Fibroblast of mammary gland (primary cell): ENCODE measurements at regions not wholly inside any gene's neighbourhood (a gene's known extent, or its start where the extent isn't known, plus 50 kb on each side); places are given as distances from the start of the nearest gene placed in this dataset.
"Not testable (repeated sequence)": the region's sequence is repeated elsewhere in the genome, so short reads cannot be mapped to it uniquely, and the experiment has no call there.

Source experiments
- DNase-seq: peaks from one replicate; pipeline ENCODE4 v3.0.0-alpha.2; 2010; ENCODE audit warnings: low read depth
- H3K4me3 ChIP-seq: 2 replicates; pipeline ENCODE4 v1.5.1; 2011; ENCODE audit warnings: low read depth, mild to moderate bottlenecking, low read length, moderate library complexity; ENCODE audit not compliant: control insufficient read depth
- CTCF ChIP-seq: conservative IDR thresholded peaks from 2 replicates; pipeline ENCODE4 v1.5.1; 2011; ENCODE audit warnings: low read depth, low read length, inconsistent platforms; ENCODE audit not compliant: control insufficient read depth, insufficient read depth

- DNase-seq = peak; percentile 43
- H3K4me3 ChIP-seq = no peak overlapping the region
- TF ChIP-seq CTCF = no peak
Observed at GRCh38 chr3:55252921-55253320, 234.2 kb downstream of the WNT5A start.

- not testable (repeated sequence) for H3K4me3 ChIP-seq, DNase-seq
Observed at GRCh38 chr3:55249156-55249555, 237.9 kb downstream of the WNT5A start.

GRCh38 chr3:55247666-55248065, 239.4 kb downstream of the WNT5A start:
- no peak overlapping the region for H3K4me3 ChIP-seq
- no peak for TF ChIP-seq CTCF
- DNase-seq = no peak

- no peak overlapping the region for H3K4me3 ChIP-seq
- TF ChIP-seq CTCF = no peak
- DNase-seq = peak; percentile 38
Observed at GRCh38 chr3:55246033-55246432, 241.1 kb downstream of the WNT5A start.

- H3K4me3 ChIP-seq = no peak overlapping the region
- TF ChIP-seq CTCF = no peak
- DNase-seq = no peak
Observed at GRCh38 chr3:55245351-55245750, 241.8 kb downstream of the WNT5A start.

GRCh38 chr3:55244247-55244646, 242.9 kb downstream of the WNT5A start:
- H3K4me3 ChIP-seq = no peak overlapping the region
- DNase-seq = no peak
- no peak for TF ChIP-seq CTCF

- TF ChIP-seq CTCF = no peak
- H3K4me3 ChIP-seq = no peak overlapping the region
- DNase-seq = no peak
Observed at GRCh38 chr3:55243678-55244077, 243.4 kb downstream of the WNT5A start.
